T-cell (primary cell): ENCODE measurements at regions not wholly inside any gene's neighbourhood (a gene's known extent, or its start where the extent isn't known, plus 50 kb on each side); places are given as distances from the start of the nearest gene placed in this dataset.
"Not testable (repeated sequence)": the region's sequence is repeated elsewhere in the genome, so short reads cannot be mapped to it uniquely, and the experiment has no call there.

Experiments
- ATAC-seq, 4 experiments: fragments of 200-7000 bp in 3 of 4; fragments of 150-1000 bp in 1 of 4; cut with Tn5 transposase; replicated peaks in 1 of 4; 1 replicate in 3 of 4; 2 replicates in 1 of 4; pipeline ENCODE4 v1.10.0; 2021; ENCODE audit warnings: moderate library complexity in 3 of 4, mild to moderate bottlenecking in 2 of 4, moderate number of reproducible peaks in 1 of 4
- CTCF ChIA-PET, 2 donors: fragments of 300-600 bp; sonication (Branson Sonifier 250); formaldehyde crosslinking; loops; one replicate each; lab custom pipeline; 2022; ENCODE audit warnings: antibody characterized with exemption in 2 of 2; lab: Charles Lee
- POLR2A ChIA-PET, 2 donors: fragments of 300-600 bp; sonication (Branson Sonifier 250); formaldehyde crosslinking; loops; one replicate each; lab custom pipeline; 2022; ENCODE audit warnings: antibody characterized with exemption in 2 of 2; lab: Charles Lee
- DNase-seq, 35 experiments: peaks; one replicate each; pipeline versions ENCODE4 v3.0.0 to v3.0.0-alpha.2; 2013 to 2023
- H3K27ac ChIP-seq: one replicate; pipeline ENCODE4 v1.5.1; 2013; ENCODE audit warnings: low read length
- H3K27me3 ChIP-seq, 2 experiments: replicated peaks in 1 of 2; 1 replicate in 1 of 2; 2 replicates in 1 of 2; pipeline versions ENCODE4 v1.6.1 to v1.7.0; 2013; ENCODE audit warnings: low read length in 1 of 2, mixed read lengths in 1 of 2; ENCODE audit not compliant: control insufficient read depth in 2 of 2, insufficient read depth in 2 of 2; ENCODE audit errors: extremely low read depth in 1 of 2
- H3K36me3 ChIP-seq, 2 donors: 1 replicate in 1 of 2; 2 replicates in 1 of 2; pipeline versions ENCODE4 v1.6.1 to v1.7.0; 2013; ENCODE audit warnings: low read length in 1 of 2; ENCODE audit not compliant: control insufficient read depth in 2 of 2, insufficient read depth in 1 of 2; ENCODE audit errors: extremely low read depth in 1 of 2
- H3K4me1 ChIP-seq, 2 experiments: 1 replicate in 1 of 2; 2 replicates in 1 of 2; pipeline versions ENCODE4 v1.6.1 to v1.7.0; 2013; ENCODE audit warnings: low read length in 2 of 2, mixed read lengths in 1 of 2; ENCODE audit not compliant: insufficient read depth in 2 of 2, control insufficient read depth in 1 of 2; ENCODE audit errors: extremely low read depth in 1 of 2
- H3K4me3 ChIP-seq, 2 donors: 1 replicate in 1 of 2; 2 replicates in 1 of 2; pipeline versions ENCODE4 v1.5.1 to v1.7.0; 2013; ENCODE audit warnings: mild to moderate bottlenecking in 2 of 2, low read length in 1 of 2, moderate library complexity in 1 of 2; ENCODE audit not compliant: control insufficient read depth in 1 of 2; ENCODE audit errors: extremely low read depth in 1 of 2
- H3K9me3 ChIP-seq: 2 replicates; pipeline ENCODE4 v1.7.0; 2013
- H3K27ac Mint-ChIP-seq, 2 donors: one replicate each; pipeline ENCODE4 v1.8.0; 2020 to 2021; ENCODE audit warnings: mild to moderate bottlenecking in 2 of 2, mixed read lengths in 2 of 2
- H3K27me3 Mint-ChIP-seq, 2 donors: one replicate each; pipeline ENCODE4 v1.8.0; 2021 to 2022; ENCODE audit warnings: mixed read lengths in 2 of 2
- H3K36me3 Mint-ChIP-seq: one replicate; pipeline ENCODE4 v1.8.0; 2021; ENCODE audit warnings: mixed read lengths
- H3K4me1 Mint-ChIP-seq, 3 donors: one replicate each; pipeline ENCODE4 v1.8.0; 2020 to 2022; ENCODE audit warnings: mixed read lengths in 3 of 3, mild to moderate bottlenecking in 1 of 3
- H3K4me3 Mint-ChIP-seq, 3 donors: one replicate each; pipeline ENCODE4 v1.8.0; 2020 to 2022; ENCODE audit warnings: mild to moderate bottlenecking in 3 of 3, mixed read lengths in 3 of 3, moderate library complexity in 3 of 3
- H3K9me3 Mint-ChIP-seq, 3 donors: one replicate each; pipeline ENCODE4 v1.8.0; 2020 to 2022; ENCODE audit warnings: mixed read lengths in 3 of 3
- WGBS: methylation state at CpG from one replicate; pipeline ENCODE4 v1.1.5; 2013; ENCODE audit warnings: missing lambda C conversion rate; ENCODE audit not compliant: insufficient coverage; 5-methylcytosine and 5-hydroxymethylcytosine counted together

DNA sequence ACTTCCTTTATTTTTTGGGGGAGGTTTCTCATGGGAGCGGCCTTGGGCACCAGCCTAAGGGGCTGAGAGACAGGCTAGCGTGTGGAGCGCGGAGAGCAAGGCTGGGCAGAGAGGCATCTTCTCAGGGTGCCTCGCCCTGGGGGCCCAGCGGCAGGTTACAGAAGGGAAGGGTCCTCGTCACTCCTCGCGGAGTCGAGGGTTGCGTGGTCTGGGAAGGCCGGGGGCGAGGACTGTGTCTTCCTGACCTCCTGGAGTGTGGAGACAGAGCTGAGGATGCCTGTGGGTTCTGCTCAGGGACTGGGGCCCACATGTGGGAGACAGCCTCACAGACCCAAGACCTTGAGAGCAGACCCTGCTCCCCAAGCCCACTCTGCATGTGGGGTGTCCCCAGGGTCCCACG lies 79.6 kb upstream of the LRPAP1 start:
- Histone ChIP-seq H3K27me3 (peaks cover 0 to 3% of the 10 kb centered on the region in 2 experiments), H3K9me3 (no peaks in the 10 kb centered on the region), H3K4me3 (no peak overlapping the region), H3K36me3 (no peaks in the 10 kb centered on the region), H3K27ac (no peak overlapping the region), H3K4me1 (no peaks in the 10 kb centered on the region)
- ChIA-PET CTCF (no interaction called here), POLR2A (no interaction called here)
- Mint-ChIP-seq H3K27ac (no peak overlapping the region), H3K27me3 (peaks cover 0 to 3% of the 10 kb centered on the region in 2 donors), H3K9me3 (peaks cover 0 to 15% (median 0%) of the 10 kb centered on the region in 3 donors), H3K4me1 (no peaks in the 10 kb centered on the region), H3K4me3 (no peak overlapping the region), H3K36me3 (no peaks in the 10 kb centered on the region)
- DNase-seq = no peak
- WGBS = 90% methylated on average over 9 of the region's 14 CpGs
- ATAC-seq = no peak

DNA sequence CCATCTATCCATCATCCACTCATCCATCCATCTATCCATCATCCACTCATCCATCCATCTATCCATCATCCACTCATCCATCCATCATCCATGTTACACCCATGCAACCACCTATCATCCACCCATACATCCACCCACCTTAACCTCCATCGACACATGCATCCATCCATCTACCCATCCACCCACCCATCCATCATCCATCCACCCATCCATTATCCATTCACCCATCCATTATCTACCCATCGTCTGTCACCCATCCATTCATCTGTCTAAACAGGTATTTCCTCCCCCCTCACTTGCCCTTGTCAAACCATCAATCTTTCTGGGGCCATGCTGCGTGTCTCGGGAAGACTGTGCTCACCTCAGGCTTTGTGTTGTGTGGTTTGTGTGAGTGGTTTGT lies 78.6 kb upstream of the LRPAP1 start:
- H3K27me3 ChIP-seq, CTCF ChIA-PET: not testable (repeated sequence)

DNA sequence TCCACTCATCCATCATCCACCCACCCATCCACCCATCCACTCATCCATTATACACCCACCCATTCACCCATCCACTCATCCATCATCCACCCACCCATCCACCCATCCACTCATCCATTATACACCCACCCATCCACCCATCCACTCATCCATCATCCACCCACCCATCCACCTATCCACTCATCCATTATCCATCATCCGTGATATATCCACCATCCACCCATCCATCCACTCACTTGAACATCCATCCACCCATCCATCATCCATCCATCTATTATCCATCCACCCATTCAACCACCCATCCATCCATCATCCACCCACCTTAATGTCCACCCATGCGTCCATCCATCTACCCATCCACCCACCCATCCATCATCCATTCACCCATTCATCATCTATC lies 77.7 kb upstream of the LRPAP1 start:
- H3K4me3 Mint-ChIP-seq, DNase-seq, H3K36me3 ChIP-seq, ATAC-seq, POLR2A ChIA-PET, H3K27ac ChIP-seq, H3K4me1 Mint-ChIP-seq, H3K4me1 ChIP-seq, H3K36me3 Mint-ChIP-seq, H3K4me3 ChIP-seq, CTCF ChIA-PET, H3K9me3 ChIP-seq, H3K27me3 Mint-ChIP-seq, H3K27ac Mint-ChIP-seq: not testable (repeated sequence)
- H3K9me3 Mint-ChIP-seq = peaks cover 0 to 15% (median 0%) of the 10 kb centered on the region in 3 donors
- WGBS = 100% methylated on average over 2 of the region's 2 CpGs
- H3K27me3 ChIP-seq = peaks cover 0 to 11% of the 10 kb centered on the region in 2 experiments

More for the DNA sequence above, 78.6 kb upstream of the LRPAP1 start:
- H3K4me1 ChIP-seq, DNase-seq, H3K4me3 ChIP-seq, H3K4me3 Mint-ChIP-seq, ATAC-seq, H3K27ac ChIP-seq, H3K9me3 ChIP-seq, H3K27me3 Mint-ChIP-seq, POLR2A ChIA-PET, H3K4me1 Mint-ChIP-seq, H3K36me3 Mint-ChIP-seq, H3K27ac Mint-ChIP-seq, H3K36me3 ChIP-seq: not testable (repeated sequence)
- WGBS = 100% methylated on average over 1 of the region's 4 CpGs
- H3K9me3 Mint-ChIP-seq = peaks cover 0 to 15% (median 0%) of the 10 kb centered on the region in 3 donors

DNA sequence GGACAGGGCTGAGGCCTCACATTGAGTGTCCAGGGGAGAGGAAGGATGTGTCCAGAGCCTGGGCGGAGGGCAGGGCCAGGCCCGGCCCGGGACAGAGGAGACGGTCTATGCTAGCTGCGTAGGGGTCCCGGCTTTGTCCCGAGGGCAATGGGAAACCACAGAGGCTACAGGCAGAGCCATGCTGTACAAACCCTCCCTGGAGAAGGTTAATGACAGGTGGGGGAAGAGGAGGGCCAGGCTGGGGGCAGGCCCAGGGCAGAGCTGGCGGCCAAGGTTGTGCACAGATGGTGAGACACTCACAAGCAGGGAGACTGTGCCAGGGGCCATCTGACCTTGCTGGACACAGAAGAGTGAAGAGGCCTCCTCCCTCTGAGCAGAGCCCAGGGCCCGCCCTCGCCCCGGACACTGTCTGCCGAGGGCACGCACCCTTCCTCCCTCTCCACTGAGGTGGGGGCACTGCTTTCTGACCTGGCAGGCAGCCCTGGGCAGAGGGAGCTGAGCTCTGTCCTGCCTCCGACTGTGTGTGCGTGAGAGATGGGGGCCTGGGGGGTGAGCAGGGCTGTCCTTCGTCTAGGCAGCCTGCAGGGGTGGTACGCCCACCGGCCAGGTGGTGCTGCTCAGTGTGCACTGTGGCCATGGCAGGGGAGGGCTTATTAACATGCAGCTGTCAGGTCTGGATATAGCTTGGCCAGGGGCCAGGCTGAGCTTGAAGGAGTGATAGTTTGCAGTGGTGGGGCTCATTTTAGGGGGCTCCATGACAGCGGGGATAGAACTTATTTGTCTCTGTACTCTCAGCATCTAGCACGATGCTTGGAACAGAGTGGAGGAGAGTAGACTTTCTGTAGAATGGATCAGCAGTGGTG lies 75.7 kb upstream of the LRPAP1 start:
- Histone ChIP-seq H3K9me3 (no peaks in the 10 kb centered on the region), H3K36me3 (no peaks in the 10 kb centered on the region), H3K4me1 (no peaks in the 10 kb centered on the region), H3K27me3 (peaks cover 0 to 31% of the 10 kb centered on the region in 2 experiments), H3K27ac (no peak overlapping the region), H3K4me3 (no peak overlapping the region)
- CTCF ChIA-PET = no interaction called here
- no peaks in the 10 kb centered on the region for H3K36me3 Mint-ChIP-seq
- WGBS = 80% methylated on average over 11 of the region's 20 CpGs
- H3K4me3 Mint-ChIP-seq = no peak overlapping the region
- DNase-seq (peak in 1 of 35 experiments; percentile 10), ATAC-seq (no peak)
- H3K27ac Mint-ChIP-seq = no peak overlapping the region
- peaks cover 0 to 12% (median 0%) of the 10 kb centered on the region in 3 donors for H3K9me3 Mint-ChIP-seq
- no peaks in the 10 kb centered on the region for H3K4me1 Mint-ChIP-seq
- no peaks in the 10 kb centered on the region for H3K27me3 Mint-ChIP-seq
- POLR2A ChIA-PET = no interaction called here

DNA sequence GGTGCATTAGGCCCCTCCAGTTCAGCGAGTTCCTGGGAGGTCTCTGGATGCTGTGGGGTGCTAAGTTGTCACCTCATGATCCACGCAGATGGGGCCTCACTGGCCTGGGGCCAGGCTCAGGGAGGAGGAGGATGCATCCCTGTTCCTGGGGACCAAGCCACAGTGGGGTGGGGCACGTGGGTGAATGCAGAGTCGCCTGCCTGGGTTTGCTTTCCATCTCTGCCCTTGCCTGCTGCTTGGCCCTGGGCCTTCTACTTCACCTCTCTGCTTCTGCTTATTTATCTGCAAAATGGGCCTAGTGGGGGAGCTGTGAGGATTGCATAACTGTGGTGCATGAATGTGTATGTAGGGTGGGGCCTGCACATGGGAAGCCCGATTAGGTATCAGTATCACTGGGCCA lies 74.6 kb upstream of the LRPAP1 start:
- H3K9me3 ChIP-seq, POLR2A ChIA-PET, H3K4me1 Mint-ChIP-seq, H3K27me3 Mint-ChIP-seq, H3K4me3 ChIP-seq, CTCF ChIA-PET, H3K27ac ChIP-seq, ATAC-seq, DNase-seq, H3K27ac Mint-ChIP-seq, H3K36me3 ChIP-seq, H3K4me3 Mint-ChIP-seq, H3K36me3 Mint-ChIP-seq, H3K4me1 ChIP-seq: not testable (repeated sequence)
- WGBS = 100% methylated on average over 1 of the region's 5 CpGs
- peaks cover 0 to 11% (median 0%) of the 10 kb centered on the region in 3 donors for H3K9me3 Mint-ChIP-seq
- peaks cover 0 to 41% of the 10 kb centered on the region in 2 experiments for H3K27me3 ChIP-seq

DNA sequence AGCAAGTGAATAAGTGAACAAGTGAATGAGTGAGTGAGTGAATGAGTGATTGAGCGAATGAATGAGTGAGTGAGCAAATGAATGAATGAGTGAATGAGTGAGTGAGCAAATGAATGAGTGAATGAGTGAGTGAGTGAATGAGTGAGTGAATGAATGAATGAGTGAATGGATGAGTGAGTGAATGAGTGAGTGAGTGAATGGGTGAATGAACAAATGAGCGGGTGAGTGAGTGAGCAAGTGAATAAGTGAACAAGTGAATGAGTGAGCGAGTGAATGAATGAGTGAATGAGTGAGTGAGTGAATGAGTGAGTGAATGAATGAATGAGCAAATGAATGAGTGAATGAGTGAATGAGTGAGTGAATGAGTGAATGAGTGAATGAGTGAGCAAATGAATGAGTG lies 74.0 kb upstream of the LRPAP1 start:
- H3K4me1 ChIP-seq, H3K4me3 Mint-ChIP-seq, H3K9me3 ChIP-seq, ATAC-seq, H3K27ac ChIP-seq, H3K4me3 ChIP-seq, POLR2A ChIA-PET, DNase-seq, H3K4me1 Mint-ChIP-seq, H3K36me3 Mint-ChIP-seq, H3K36me3 ChIP-seq, H3K9me3 Mint-ChIP-seq, H3K27me3 Mint-ChIP-seq, CTCF ChIA-PET, H3K27ac Mint-ChIP-seq: not testable (repeated sequence)
- peaks cover 0 to 40% of the 10 kb centered on the region in 2 experiments for H3K27me3 ChIP-seq
- WGBS = 93% methylated on average over 3 of the region's 3 CpGs
